LNCaP clone FGC (cell line): ENCODE measurements at regions not wholly inside any gene's neighbourhood (a gene's known extent, or its start where the extent isn't known, plus 50 kb on each side); places are given as distances from the start of the nearest gene placed in this dataset.

Experiments
- DNase-seq: peaks from one replicate; pipeline ENCODE4 v3.0.0-alpha.2; 2011; ENCODE audit warnings: low read depth
- H3K4me3 ChIP-seq: 2 replicates; pipeline ENCODE4 v1.5.1; 2011; ENCODE audit warnings: mild to moderate bottlenecking, low read depth, low read length, control low read depth
- TF ChIP-seq, protein P1 (sequence below): IDR thresholded peaks from 2 replicates; pipeline ENCODE4 v1.5.1; 2012; ENCODE audit warnings: mild to moderate bottlenecking; ENCODE audit not compliant: control insufficient read depth, insufficient read depth; ENCODE audit errors: extremely low read depth

- no peak for DNase-seq
- TF ChIP-seq, protein P1, sequence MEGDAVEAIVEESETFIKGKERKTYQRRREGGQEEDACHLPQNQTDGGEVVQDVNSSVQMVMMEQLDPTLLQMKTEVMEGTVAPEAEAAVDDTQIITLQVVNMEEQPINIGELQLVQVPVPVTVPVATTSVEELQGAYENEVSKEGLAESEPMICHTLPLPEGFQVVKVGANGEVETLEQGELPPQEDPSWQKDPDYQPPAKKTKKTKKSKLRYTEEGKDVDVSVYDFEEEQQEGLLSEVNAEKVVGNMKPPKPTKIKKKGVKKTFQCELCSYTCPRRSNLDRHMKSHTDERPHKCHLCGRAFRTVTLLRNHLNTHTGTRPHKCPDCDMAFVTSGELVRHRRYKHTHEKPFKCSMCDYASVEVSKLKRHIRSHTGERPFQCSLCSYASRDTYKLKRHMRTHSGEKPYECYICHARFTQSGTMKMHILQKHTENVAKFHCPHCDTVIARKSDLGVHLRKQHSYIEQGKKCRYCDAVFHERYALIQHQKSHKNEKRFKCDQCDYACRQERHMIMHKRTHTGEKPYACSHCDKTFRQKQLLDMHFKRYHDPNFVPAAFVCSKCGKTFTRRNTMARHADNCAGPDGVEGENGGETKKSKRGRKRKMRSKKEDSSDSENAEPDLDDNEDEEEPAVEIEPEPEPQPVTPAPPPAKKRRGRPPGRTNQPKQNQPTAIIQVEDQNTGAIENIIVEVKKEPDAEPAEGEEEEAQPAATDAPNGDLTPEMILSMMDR: no peak
- no peak overlapping the region for H3K4me3 ChIP-seq
These were observed 372.0 kb downstream of the SHANK2 start for GRCh38 chr11:70880416-70880815.

DNA sequence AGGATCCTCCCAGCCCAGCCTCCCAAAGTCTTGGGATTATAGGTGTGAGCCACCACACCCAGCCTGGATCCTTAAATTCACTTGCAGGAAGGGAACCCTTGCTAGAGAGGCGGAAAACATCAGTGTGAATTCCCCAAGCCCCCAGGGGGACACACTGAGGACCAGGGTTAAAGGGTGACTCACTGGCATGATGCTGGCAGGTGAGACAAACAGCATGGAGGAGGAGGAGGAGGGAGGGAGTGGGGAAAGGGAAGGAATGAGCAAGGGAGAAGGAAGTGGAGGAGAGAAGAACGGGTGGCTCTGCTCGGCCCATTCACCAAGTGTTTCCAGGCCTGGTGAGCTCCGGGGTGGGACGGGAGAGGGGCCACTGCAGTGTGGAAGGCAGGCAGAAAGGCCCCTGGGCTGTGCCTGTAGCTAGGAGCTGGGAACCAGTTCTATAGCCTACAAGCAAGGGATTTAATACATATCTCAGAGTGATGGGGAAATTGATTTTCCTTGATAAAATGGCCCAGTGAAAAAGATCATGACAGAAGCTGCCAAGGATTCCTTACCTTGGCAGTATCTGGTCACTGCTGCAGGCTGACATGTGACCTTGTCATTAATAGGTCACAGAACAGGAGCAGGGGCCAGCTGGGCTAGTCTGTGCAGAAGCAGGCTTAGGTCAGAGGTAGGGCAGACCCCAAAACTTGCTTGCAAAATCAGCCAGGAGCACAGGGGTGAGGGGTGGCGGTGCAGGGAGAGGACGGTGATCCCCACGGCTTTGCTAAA, 370.2 kb downstream of the SHANK2 start:
- TF ChIP-seq, protein P1: no peak
- DNase-seq: no peak
- no peak overlapping the region for H3K4me3 ChIP-seq

DNA sequence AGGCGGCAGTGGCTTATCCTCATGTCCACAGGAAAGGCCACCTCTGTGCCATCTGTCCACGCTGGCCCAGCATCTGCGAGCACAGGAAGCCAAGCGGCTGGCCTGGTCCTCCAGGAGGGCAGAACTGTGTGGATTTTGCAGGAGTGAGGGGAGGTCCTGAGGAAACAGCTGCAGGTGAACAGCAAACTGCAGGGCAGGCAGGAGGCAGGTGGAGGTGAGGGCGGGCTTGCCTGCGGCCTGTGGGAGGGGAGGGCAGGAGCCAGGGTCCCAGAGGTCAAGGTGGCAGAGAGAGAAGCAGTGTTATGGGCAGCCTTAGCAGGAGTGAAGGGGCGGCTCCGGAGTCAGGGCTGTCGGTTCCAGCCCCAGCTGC, 369.7 kb downstream of the SHANK2 start:
- no peak for DNase-seq
- TF ChIP-seq, protein P1: no peak
- H3K4me3 ChIP-seq: no peak overlapping the region

GRCh38 chr11:70883323-70883940, 368.9 kb downstream of the SHANK2 start:
- no peak for DNase-seq
- TF ChIP-seq, protein P1: no peak
- no peak overlapping the region for H3K4me3 ChIP-seq

DNA sequence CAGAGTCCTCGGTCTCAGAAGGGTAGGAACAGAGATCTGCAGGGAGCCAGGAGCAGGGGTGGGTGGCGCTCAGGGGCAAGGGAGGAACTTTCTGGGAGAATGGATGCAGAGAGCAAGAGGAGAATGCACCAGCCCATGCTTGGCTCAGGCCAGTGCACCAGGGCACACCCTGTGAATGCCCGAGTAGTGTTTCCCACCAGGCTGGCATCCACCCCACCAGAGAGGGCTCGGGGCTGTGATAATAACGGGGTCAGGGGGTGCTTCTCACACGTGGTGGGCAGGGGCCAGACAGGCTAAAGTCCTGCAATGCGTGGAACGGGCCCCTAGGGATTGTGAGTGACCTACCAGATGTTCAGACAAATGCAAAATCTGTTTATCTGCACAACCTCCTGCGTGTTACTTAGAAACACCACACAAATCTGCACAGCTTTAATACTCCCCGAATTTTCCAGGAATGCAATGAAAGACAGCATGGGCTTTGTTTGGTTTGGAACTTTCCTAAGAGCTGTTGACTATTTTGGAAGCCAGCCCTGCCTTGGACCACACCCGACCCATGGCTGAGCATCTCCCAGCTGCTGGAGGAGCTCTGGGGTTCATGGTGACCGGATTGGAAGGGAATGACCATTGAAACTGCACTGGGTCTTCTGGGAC, 368.3 kb downstream of the SHANK2 start:
- DNase-seq: no peak
- no peak overlapping the region for H3K4me3 ChIP-seq
- TF ChIP-seq, protein P1: no peak

- TF ChIP-seq, protein P1: no peak
- no peak for DNase-seq
- no peak overlapping the region for H3K4me3 ChIP-seq
These were observed 366.8 kb downstream of the SHANK2 start for GRCh38 chr11:70885281-70886231.
